Immature natural killer cell (primary cell): ENCODE measurements at regions not wholly inside any gene's neighbourhood (a gene's known extent, or its start where the extent isn't known, plus 50 kb on each side); places are given as distances from the start of the nearest gene placed in this dataset.

Source experiments
- DNase-seq, 3 donors: peaks; one replicate each; pipeline ENCODE4 v3.0.0; 2022; ENCODE audit warnings: mixed read lengths in 1 of 3
- H3K27ac Mint-ChIP-seq, 6 donors: one replicate each; pipeline ENCODE4 v1.8.0; 2020; ENCODE audit warnings: mixed read lengths in 6 of 6, mild to moderate bottlenecking in 5 of 6, inconsistent platforms in 4 of 6, moderate library complexity in 3 of 6
- H3K27me3 Mint-ChIP-seq, 3 donors: one replicate each; pipeline ENCODE4 v1.8.0; 2020 to 2021; ENCODE audit warnings: low read depth in 3 of 3, mild to moderate bottlenecking in 3 of 3, mixed read lengths in 3 of 3, moderate library complexity in 3 of 3, inconsistent platforms in 1 of 3
- H3K36me3 Mint-ChIP-seq, 3 donors: one replicate each; pipeline ENCODE4 v1.8.0; 2020; ENCODE audit warnings: mixed read lengths in 3 of 3, inconsistent platforms in 2 of 3, mild to moderate bottlenecking in 2 of 3
- H3K4me1 Mint-ChIP-seq, 2 donors: one replicate each; pipeline ENCODE4 v1.8.0; 2020; ENCODE audit warnings: inconsistent platforms in 2 of 2, mild to moderate bottlenecking in 2 of 2, mixed read lengths in 2 of 2, moderate library complexity in 1 of 2
- H3K4me3 Mint-ChIP-seq, 5 donors: one replicate each; pipeline ENCODE4 v1.8.0; 2020; ENCODE audit warnings: mild to moderate bottlenecking in 5 of 5, mixed read lengths in 5 of 5, inconsistent platforms in 3 of 5, moderate library complexity in 3 of 5
- H3K9me3 Mint-ChIP-seq, 6 donors: one replicate each; pipeline ENCODE4 v1.8.0; 2020; ENCODE audit warnings: mild to moderate bottlenecking in 6 of 6, mixed read lengths in 6 of 6, inconsistent platforms in 4 of 6, moderate library complexity in 3 of 6

DNA sequence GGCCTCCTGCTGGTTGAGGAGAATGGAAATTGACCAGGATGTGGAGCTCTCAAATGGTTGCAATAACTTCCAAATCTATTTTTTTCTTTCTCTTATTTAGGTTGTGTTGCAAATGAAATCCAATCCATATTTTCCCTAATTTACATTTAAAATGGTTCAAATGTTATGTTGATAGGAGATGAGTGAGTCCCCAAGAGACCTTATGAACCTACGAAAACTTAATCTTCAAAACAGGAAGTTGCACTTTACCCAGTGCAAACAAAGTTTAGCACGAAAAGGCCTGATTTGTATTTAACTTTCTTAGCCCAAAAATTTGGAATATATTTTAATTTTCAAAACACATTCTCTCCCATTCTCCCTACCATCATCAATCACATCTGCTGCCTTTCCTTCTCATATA, 59.3 kb upstream of the NDP start:
- peak overlapping the region; percentile 1 to 71 (median 49) for H3K4me3 Mint-ChIP-seq
- H3K27me3 Mint-ChIP-seq = peaks cover 0 to 2% (median 0%) of the 10 kb centered on the region in 3 donors
- H3K36me3 Mint-ChIP-seq = no peaks in the 10 kb centered on the region
- H3K4me1 Mint-ChIP-seq = peaks cover 41 to 44% of the 10 kb centered on the region in 2 donors
- no peak for DNase-seq
- H3K9me3 Mint-ChIP-seq = no peaks in the 10 kb centered on the region
- H3K27ac Mint-ChIP-seq = peak overlapping the region; percentile 23 to 83 (median 52)

GRCh38 chrX:44025555-44025954, 52.4 kb upstream of the NDP start:
- DNase-seq = no peak
- Mint-ChIP-seq H3K4me1 (peaks cover 30 to 33% of the 10 kb centered on the region in 2 donors), H3K36me3 (no peaks in the 10 kb centered on the region), H3K9me3 (no peaks in the 10 kb centered on the region), H3K27ac (peak overlapping the region in 1 of 6 donors; percentile 2), H3K27me3 (peaks cover 0 to 6% (median 3%) of the 10 kb centered on the region in 3 donors), H3K4me3 (peak overlapping the region in 1 of 5 donors; percentile 33)
